GM23248 (cell line): ENCODE measurements at regions not wholly inside any gene's neighbourhood (a gene's known extent, or its start where the extent isn't known, plus 50 kb on each side); places are given as distances from the start of the nearest gene placed in this dataset.

Experiments used
- DNase-seq: peaks from one replicate; pipeline ENCODE4 v3.0.0-alpha.2; 2015
- H2AFZ ChIP-seq: fragments of 200-600 bp; sonication (generic); 2 replicates; pipeline ENCODE4 v1.6.1; 2016; ENCODE audit warnings: antibody characterized with exemption
- H3F3A ChIP-seq: fragments of 200-600 bp; sonication (generic); 2 replicates; pipeline ENCODE4 v1.6.1; 2016; ENCODE audit warnings: mild to moderate bottlenecking, antibody characterized with exemption, mixed run types; ENCODE audit not compliant: insufficient read depth
- H3K27ac ChIP-seq: fragments of 200-600 bp; sonication (generic); 2 replicates; pipeline ENCODE4 v1.5.1; 2016; ENCODE audit warnings: mild to moderate bottlenecking
- H3K27me3 ChIP-seq: fragments of 200-600 bp; sonication (generic); replicated peaks from 2 replicates; pipeline ENCODE4 v1.6.1; 2016; ENCODE audit warnings: mild to moderate bottlenecking; ENCODE audit not compliant: insufficient read depth
- H3K36me3 ChIP-seq: fragments of 200-600 bp; sonication (generic); 2 replicates; pipeline ENCODE4 v1.6.1; 2016; ENCODE audit warnings: low read depth, mild to moderate bottlenecking
- H3K4me1 ChIP-seq: fragments of 200-600 bp; sonication (generic); 2 replicates; pipeline ENCODE4 v1.6.1; 2016; ENCODE audit warnings: mild to moderate bottlenecking; ENCODE audit not compliant: insufficient read depth
- H3K4me2 ChIP-seq: fragments of 200-600 bp; sonication (generic); one replicate; pipeline ENCODE4 v1.6.1; 2016; ENCODE audit warnings: mild to moderate bottlenecking; ENCODE audit not compliant: unreplicated experiment
- H3K4me3 ChIP-seq: fragments of 200-600 bp; sonication (generic); 2 replicates; pipeline ENCODE4 v1.5.1; 2016; ENCODE audit warnings: mild to moderate bottlenecking
- H3K79me2 ChIP-seq: fragments of 200-600 bp; sonication (generic); 2 replicates; pipeline ENCODE4 v1.6.1; 2016; ENCODE audit warnings: mild to moderate bottlenecking; ENCODE audit not compliant: insufficient read depth
- H3K9ac ChIP-seq: fragments of 200-600 bp; sonication (generic); 2 replicates; pipeline ENCODE4 v1.6.1; 2016; ENCODE audit warnings: mild to moderate bottlenecking
- H3K9me2 ChIP-seq: fragments of 200-600 bp; sonication (generic); 2 replicates; pipeline ENCODE4 v1.6.1; 2016; ENCODE audit warnings: mixed run types, mild to moderate bottlenecking, moderate library complexity; ENCODE audit not compliant: insufficient read depth
- H3K9me3 ChIP-seq: fragments of 200-600 bp; sonication (generic); one replicate; pipeline ENCODE4 v1.6.1; 2017; ENCODE audit warnings: low read depth
- H4K20me1 ChIP-seq: fragments of 200-600 bp; sonication (generic); 2 replicates; pipeline ENCODE4 v1.6.0; 2016; ENCODE audit not compliant: insufficient read depth
- EZH2 ChIP-seq: fragments of 200-600 bp; sonication (generic); IDR thresholded peaks from 2 replicates; pipeline ENCODE4 v1.6.1; 2018; ENCODE audit warnings: antibody characterized with exemption, mild to moderate bottlenecking; ENCODE audit not compliant: insufficient read depth, poor library complexity, severe bottlenecking
- EZH2phosphoT487 ChIP-seq: fragments of 200-600 bp; sonication (generic); IDR thresholded peaks from 2 replicates; pipeline ENCODE4 v1.6.1; 2018; ENCODE audit warnings: antibody characterized with exemption, moderate library complexity, mild to moderate bottlenecking, low read depth; ENCODE audit not compliant: insufficient read depth
- WGBS, 2 experiments: methylation state at CpG; one replicate each; pipeline ENCODE4 v1.1.6; 2015 to 2017; ENCODE audit warnings: low lambda C conversion rate in 2 of 2, low coverage in 1 of 2; ENCODE audit errors: missing lambda C conversion rate in 2 of 2; 5-methylcytosine and 5-hydroxymethylcytosine counted together
- in situ Hi-C: fragments of 300-500 bp; cut with MboI; formaldehyde crosslinking; loops from 2 replicates; pipeline ENCODE4 v1.15.0; 2020

DNA sequence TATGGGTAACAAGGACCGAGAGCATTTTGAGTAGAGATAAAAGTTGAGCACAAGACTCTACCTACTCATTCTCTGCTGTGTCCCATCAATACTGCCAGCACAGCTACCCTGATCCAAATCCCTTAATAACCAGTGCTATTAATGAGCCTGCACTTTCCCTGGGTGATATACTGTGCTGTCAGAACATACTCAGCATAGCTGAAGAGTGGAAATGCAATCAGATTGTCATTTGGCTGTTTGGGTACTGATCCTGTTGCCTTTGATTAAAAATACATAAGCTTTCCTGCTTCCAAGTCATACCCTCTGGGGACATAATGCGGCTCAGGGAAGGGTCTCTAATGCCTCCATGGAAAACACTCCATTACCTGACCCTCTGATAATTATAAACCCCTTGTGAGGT is 917.5 kb downstream of the SQOR start:
- no peaks in the 10 kb centered on the region for H3F3A ChIP-seq
- no peak for DNase-seq
- H3K4me2 ChIP-seq: no peak overlapping the region
- no peaks in the 10 kb centered on the region for H3K9me3 ChIP-seq
- H3K36me3 ChIP-seq: no peaks in the 10 kb centered on the region
- H3K9ac ChIP-seq: no peak overlapping the region
- H3K79me2 ChIP-seq: no peaks in the 10 kb centered on the region
- no peak overlapping the region for H3K4me3 ChIP-seq
- no peaks in the 10 kb centered on the region for H3K4me1 ChIP-seq
- H3K9me2 ChIP-seq: no peaks in the 10 kb centered on the region
- in situ Hi-C loops: no loop called here
- H4K20me1 ChIP-seq: no peaks in the 10 kb centered on the region
- H3K27ac ChIP-seq: no peak overlapping the region
- 13 to 16% methylated on average over 2 of the region's 2 CpGs for WGBS, 2 experiments
- H2AFZ ChIP-seq: no peak overlapping the region
- H3K27me3 ChIP-seq: no peaks in the 10 kb centered on the region
- TF ChIP-seq EZH2 (no peak), EZH2phosphoT487 (no peak)

DNA sequence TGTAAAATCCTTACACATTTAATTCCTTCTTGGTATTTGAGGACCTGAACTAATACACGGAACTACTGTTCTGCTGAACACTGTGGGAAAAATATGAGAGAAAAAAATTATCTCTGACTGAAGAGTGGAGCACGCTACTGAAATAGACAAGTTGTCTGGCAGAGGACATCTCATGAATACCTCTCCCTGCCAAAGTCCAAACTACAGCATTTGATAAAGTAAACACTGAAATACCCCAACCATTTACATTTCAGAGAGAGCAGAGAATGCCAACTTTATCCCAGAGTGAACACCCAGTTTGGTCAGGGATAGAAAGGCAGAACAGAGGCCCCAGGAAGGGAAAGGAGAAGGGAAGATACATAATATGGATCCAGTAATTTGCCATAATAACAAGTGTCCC is 920.7 kb downstream of the SQOR start:
- Histone ChIP-seq H2AFZ (no peak overlapping the region), H4K20me1 (no peaks in the 10 kb centered on the region), H3K36me3 (no peaks in the 10 kb centered on the region), H3K9ac (no peak overlapping the region), H3K27ac (no peak overlapping the region), H3K9me2 (no peaks in the 10 kb centered on the region), H3K9me3 (no peaks in the 10 kb centered on the region), H3K4me2 (no peak overlapping the region), H3K27me3 (no peaks in the 10 kb centered on the region), H3K4me3 (no peak overlapping the region), H3K79me2 (no peaks in the 10 kb centered on the region), H3K4me1 (no peaks in the 10 kb centered on the region), H3F3A (no peaks in the 10 kb centered on the region)
- 26 to 28% methylated on average over 2 of the region's 2 CpGs for WGBS, 2 experiments
- in situ Hi-C loops: no loop called here
- no peak for DNase-seq
- TF ChIP-seq EZH2 (no peak), EZH2phosphoT487 (no peak)

GRCh38 chr15:46556010-46556409 is 921.2 kb downstream of the SQOR start:
- in situ Hi-C loops: no loop called here
- Histone ChIP-seq H3K36me3 (no peaks in the 10 kb centered on the region), H4K20me1 (no peaks in the 10 kb centered on the region), H3F3A (no peaks in the 10 kb centered on the region), H3K9me3 (no peaks in the 10 kb centered on the region), H3K27me3 (no peaks in the 10 kb centered on the region), H3K79me2 (no peaks in the 10 kb centered on the region), H3K4me3 (no peak overlapping the region), H3K4me2 (no peak overlapping the region), H2AFZ (no peak overlapping the region), H3K4me1 (no peaks in the 10 kb centered on the region), H3K27ac (no peak overlapping the region), H3K9ac (no peak overlapping the region), H3K9me2 (no peaks in the 10 kb centered on the region)
- no peak for DNase-seq
- TF ChIP-seq EZH2 (no peak), EZH2phosphoT487 (no peak)
- WGBS, 2 experiments: 36 to 55% methylated on average over 1 of the region's 1 CpG

- no peaks in the 10 kb centered on the region for H3K9me3 ChIP-seq
- 24 to 25% methylated on average over 5 of the region's 5 CpGs for WGBS, 2 experiments
- TF ChIP-seq EZH2phosphoT487: no peak
- TF ChIP-seq EZH2: no peak
Measured at GRCh38 chr15:46556559-46557379, 921.9 kb downstream of the SQOR start.

More at GRCh38 chr15:46556559-46557379, 921.9 kb downstream of the SQOR start:
- Histone ChIP-seq H3K4me2 (no peak overlapping the region), H3K27me3 (no peaks in the 10 kb centered on the region), H3K27ac (no peak overlapping the region), H3F3A (no peaks in the 10 kb centered on the region), H3K79me2 (no peaks in the 10 kb centered on the region), H3K4me3 (no peak overlapping the region), H3K9ac (no peak overlapping the region), H3K4me1 (no peaks in the 10 kb centered on the region), H3K9me2 (no peaks in the 10 kb centered on the region), H4K20me1 (no peaks in the 10 kb centered on the region), H2AFZ (no peak overlapping the region), H3K36me3 (no peaks in the 10 kb centered on the region)
- no peak for DNase-seq
- in situ Hi-C loops: no loop called here
